ENCODE measurements at regions not wholly inside any gene's neighbourhood (a gene's known extent, or its start where the extent isn't known, plus 50 kb on each side); places are given as distances from the start of the nearest gene placed in this dataset.

GRCh38 chrX:8869812-8870211 lies 68.6 kb upstream of the FAM9A start:
- DNase-seq (ENCODE audit: low read depth), result no peak

GRCh38 chrX:8868906-8869305 lies 67.7 kb upstream of the FAM9A start:
- DNase-seq (ENCODE audit: low read depth), result no peak

GRCh38 chrX:8868070-8868773 lies 67.0 kb upstream of the FAM9A start:
- no peak for DNase-seq (ENCODE audit: low read depth)

- DNase-seq (ENCODE audit: low read depth), result no peak
These were observed 66.2 kb upstream of the FAM9A start for GRCh38 chrX:8867406-8867805.

GRCh38 chrX:8864161-8864560 lies 63.0 kb upstream of the FAM9A start:
- no peak for DNase-seq (ENCODE audit: low read depth)

- DNase-seq (ENCODE audit: low read depth), result no peak
These were observed 60.7 kb upstream of the FAM9A start for GRCh38 chrX:8861908-8862307.

- DNase-seq (ENCODE audit: low read depth), result no peak
These were observed 50.2 kb upstream of the FAM9A start for GRCh38 chrX:8851231-8851886.

Data from activated T-cell treated with anti-CD3 and anti-CD28 coated beads for 24 hours (primary cell).